Progenitor cell of endocrine pancreas (in vitro differentiated cells): ENCODE measurements at regions not wholly inside any gene's neighbourhood (a gene's known extent, or its start where the extent isn't known, plus 50 kb on each side); places are given as distances from the start of the nearest gene placed in this dataset.

Source experiments
- DNase-seq: peaks from one replicate; pipeline ENCODE4 v3.0.0; 2021; ENCODE audit warnings: low spot score; ENCODE audit not compliant: unreplicated experiment
- H3K27ac Mint-ChIP-seq: 2 replicates; pipeline ENCODE4 v1.8.0; 2021; ENCODE audit warnings: mild to moderate bottlenecking, moderate library complexity, mixed read lengths
- H3K27me3 Mint-ChIP-seq: 2 replicates; pipeline ENCODE4 v1.8.0; 2021; ENCODE audit warnings: mixed read lengths
- H3K36me3 Mint-ChIP-seq: 2 replicates; pipeline ENCODE4 v1.8.0; 2022; ENCODE audit warnings: mixed read lengths; ENCODE audit not compliant: insufficient read depth
- H3K4me1 Mint-ChIP-seq: 2 replicates; pipeline ENCODE4 v1.8.0; 2021; ENCODE audit warnings: low read depth, mixed read lengths
- H3K4me3 Mint-ChIP-seq: 2 replicates; pipeline ENCODE4 v1.8.0; 2021; ENCODE audit warnings: low read depth, mild to moderate bottlenecking, moderate library complexity, mixed read lengths
- H3K9me3 Mint-ChIP-seq: 2 replicates; pipeline ENCODE4 v1.8.0; 2021; ENCODE audit warnings: low read depth, mixed read lengths
- CTCF ChIP-seq: fragments of 200-600 bp; sonication (generic); IDR thresholded peaks from one replicate; pipeline ENCODE4 v1.5.0; 2021; ENCODE audit warnings: antibody characterized with exemption, mild to moderate bottlenecking; ENCODE audit not compliant: unreplicated experiment

- no peak for DNase-seq
- TF ChIP-seq CTCF: no peak
- no peak overlapping the region for H3K27ac Mint-ChIP-seq
- H3K9me3 Mint-ChIP-seq: peaks cover 12% of the 10 kb centered on the region
- no peaks in the 10 kb centered on the region for H3K36me3 Mint-ChIP-seq
- H3K27me3 Mint-ChIP-seq: no peaks in the 10 kb centered on the region
- H3K4me3 Mint-ChIP-seq: no peak overlapping the region
- no peaks in the 10 kb centered on the region for H3K4me1 Mint-ChIP-seq
These were observed 274.0 kb downstream of the PIK3R1 start for GRCh38 chr5:68489556-68489955.

- Mint-ChIP-seq H3K27ac (no peak overlapping the region), H3K9me3 (peaks cover 12% of the 10 kb centered on the region), H3K27me3 (no peaks in the 10 kb centered on the region), H3K4me1 (no peaks in the 10 kb centered on the region), H3K4me3 (no peak overlapping the region), H3K36me3 (no peaks in the 10 kb centered on the region)
- DNase-seq: no peak
- no peak for TF ChIP-seq CTCF
These were observed 274.9 kb downstream of the PIK3R1 start for GRCh38 chr5:68490406-68490805.

- H3K36me3 Mint-ChIP-seq: peaks cover 2% of the 10 kb centered on the region
- no peak for TF ChIP-seq CTCF
These were observed 279.2 kb downstream of the PIK3R1 start for GRCh38 chr5:68494771-68495170.

GRCh38 chr5:68499987-68500386 is 284.4 kb downstream of the PIK3R1 start:
- Mint-ChIP-seq H3K4me1 (no peaks in the 10 kb centered on the region), H3K9me3 (peaks cover 27% of the 10 kb centered on the region), H3K27me3 (no peaks in the 10 kb centered on the region), H3K4me3 (no peak overlapping the region), H3K36me3 (peaks cover 3% of the 10 kb centered on the region), H3K27ac (no peak overlapping the region)
- DNase-seq: no peak
- TF ChIP-seq CTCF: no peak

More at GRCh38 chr5:68494771-68495170, 279.2 kb downstream of the PIK3R1 start:
- Mint-ChIP-seq H3K27ac (no peak overlapping the region), H3K9me3 (peaks cover 24% of the 10 kb centered on the region), H3K4me1 (no peaks in the 10 kb centered on the region), H3K27me3 (no peaks in the 10 kb centered on the region), H3K4me3 (no peak overlapping the region)
- DNase-seq: no peak

GRCh38 chr5:68500813-68501212 is 285.3 kb downstream of the PIK3R1 start:
- peaks cover 27% of the 10 kb centered on the region for H3K9me3 Mint-ChIP-seq

More at GRCh38 chr5:68500813-68501212, 285.3 kb downstream of the PIK3R1 start:
- no peak for TF ChIP-seq CTCF
- Mint-ChIP-seq H3K27me3 (no peaks in the 10 kb centered on the region), H3K4me1 (no peaks in the 10 kb centered on the region), H3K4me3 (no peak overlapping the region), H3K27ac (no peak overlapping the region), H3K36me3 (peaks cover 3% of the 10 kb centered on the region)
- no peak for DNase-seq
